Bronchial epithelial cell (primary cell): ENCODE measurements at regions not wholly inside any gene's neighbourhood (a gene's known extent, or its start where the extent isn't known, plus 50 kb on each side); places are given as distances from the start of the nearest gene placed in this dataset.

Source experiments
- DNase-seq: peaks from one replicate; pipeline ENCODE4 v3.0.0-alpha.2; 2010; ENCODE audit warnings: low read depth
- FAIRE-seq: peaks from 2 replicates; lab custom pipeline; 2011; peaks lifted over from hg19 to GRCh38; lab: Jason Lieb, UNC
- H3K27me3 ChIP-seq: 2 replicates; pipeline ENCODE4 v1.5.1; 2011; ENCODE audit warnings: low read length; ENCODE audit not compliant: control insufficient read depth, insufficient read depth
- H3K36me3 ChIP-seq: 2 replicates; pipeline ENCODE4 v1.5.1; 2011; ENCODE audit warnings: low read length; ENCODE audit not compliant: control insufficient read depth, insufficient read depth
- H3K4me3 ChIP-seq: 2 replicates; pipeline ENCODE4 v1.5.1; 2011; ENCODE audit warnings: mild to moderate bottlenecking, low read depth, low read length, control low read depth
- CTCF ChIP-seq: IDR thresholded peaks from 2 replicates; pipeline ENCODE4 v1.5.1; 2011; ENCODE audit warnings: mild to moderate bottlenecking, moderate library complexity, low read length, control low read depth, inconsistent platforms; ENCODE audit not compliant: insufficient read depth, severe bottlenecking

- Histone ChIP-seq H3K4me3 (no peak overlapping the region), H3K27me3 (no peaks in the 10 kb centered on the region), H3K36me3 (no peaks in the 10 kb centered on the region)
- TF ChIP-seq CTCF: no peak
- no peak for FAIRE-seq
- DNase-seq: peak; percentile 44
Observed at GRCh38 chr21:35779690-35780570, 280.4 kb downstream of the SETD4 start.

DNA sequence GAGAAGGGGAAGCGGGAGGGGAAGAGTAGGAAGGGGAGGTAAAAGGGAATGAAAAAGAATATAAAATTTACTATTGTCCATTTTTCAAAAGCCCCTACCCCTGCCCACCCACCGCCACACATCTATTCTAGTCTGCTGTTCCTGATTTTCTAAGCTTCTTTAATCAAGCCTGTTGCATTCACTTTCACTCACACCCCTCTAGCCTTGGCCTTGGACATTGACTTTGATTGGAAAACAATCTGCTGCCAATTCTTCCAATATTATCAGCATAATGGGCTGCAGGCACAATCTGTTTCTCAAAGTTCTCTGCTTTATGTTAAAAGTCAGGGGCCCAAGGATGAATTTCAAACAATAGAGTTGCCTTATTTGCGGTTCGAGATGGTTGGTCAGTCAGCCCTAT lies 281.2 kb downstream of the SETD4 start:
- DNase-seq (no peak), FAIRE-seq (no peak)
- no peak for TF ChIP-seq CTCF
- Histone ChIP-seq H3K27me3 (no peaks in the 10 kb centered on the region), H3K36me3 (no peaks in the 10 kb centered on the region), H3K4me3 (no peak overlapping the region)

DNA sequence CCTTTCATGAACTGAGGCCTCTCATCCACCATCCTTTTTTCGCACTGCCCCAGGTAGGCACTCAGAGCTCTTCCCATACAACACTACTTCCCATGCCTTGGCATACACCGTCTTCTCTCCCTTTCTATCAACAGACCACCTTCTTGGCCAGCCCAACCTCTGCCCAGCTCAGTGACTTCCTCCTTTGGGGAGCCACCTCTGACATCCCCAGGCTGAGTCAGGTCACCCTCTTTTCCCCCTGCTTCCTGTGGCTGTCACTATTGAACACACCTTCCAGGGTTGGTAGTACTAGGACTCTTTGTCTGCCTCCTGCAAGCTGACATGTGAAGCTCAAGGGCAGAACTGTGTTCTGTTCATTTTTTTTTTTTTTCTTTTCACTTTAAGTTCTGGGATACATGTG lies 283.2 kb downstream of the SETD4 start:
- no peak for TF ChIP-seq CTCF
- H3K4me3 ChIP-seq: no peak overlapping the region
- H3K27me3 ChIP-seq: no peaks in the 10 kb centered on the region
- H3K36me3 ChIP-seq: no peaks in the 10 kb centered on the region
- FAIRE-seq (no peak), DNase-seq (no peak)

GRCh38 chr21:35775778-35776544 lies 284.4 kb downstream of the SETD4 start:
- H3K27me3 ChIP-seq: no peaks in the 10 kb centered on the region
- H3K36me3 ChIP-seq: no peaks in the 10 kb centered on the region
- TF ChIP-seq CTCF: no peak
- peak; percentile 96 for DNase-seq
- no peak overlapping the region for H3K4me3 ChIP-seq
- peak; percentile 89 for FAIRE-seq

DNA sequence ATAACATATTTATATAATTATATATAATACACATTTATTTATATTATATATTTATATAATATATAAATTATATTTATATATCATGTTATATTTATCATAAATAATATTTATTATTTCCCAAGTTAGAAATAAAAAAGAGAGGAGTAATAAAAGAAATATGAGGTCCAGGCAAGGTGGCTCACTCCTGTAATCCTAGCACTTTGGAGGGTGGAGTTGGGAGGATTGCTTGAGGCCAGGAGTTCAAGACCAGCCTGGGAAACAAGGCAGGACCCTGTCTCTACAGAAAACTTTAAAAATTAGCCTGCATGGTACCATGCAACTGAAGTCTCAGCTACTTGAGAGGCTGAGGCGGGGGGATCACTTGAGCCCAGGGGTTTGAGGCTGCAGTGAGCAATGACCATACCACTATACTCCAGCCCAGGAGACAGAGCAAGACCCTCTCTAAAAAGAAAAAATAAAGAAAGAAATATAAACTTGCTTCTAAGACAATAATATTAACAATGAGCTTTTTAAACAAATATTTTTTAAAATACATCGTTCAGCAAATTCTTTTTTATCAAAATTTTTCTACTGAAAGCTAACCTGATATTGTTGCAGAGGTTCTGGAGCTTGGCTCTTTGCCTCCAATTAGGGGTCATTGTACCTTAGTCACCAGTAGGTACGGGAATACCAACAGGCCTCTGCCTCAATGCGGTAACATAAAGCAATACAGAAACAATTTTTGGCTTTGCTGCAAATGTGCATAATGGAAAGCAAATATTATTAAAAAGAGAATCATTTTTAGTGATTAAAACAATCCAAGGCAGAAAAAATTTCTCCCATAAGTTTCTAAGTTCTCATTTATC lies 290.0 kb downstream of the SETD4 start:
- FAIRE-seq (no peak), DNase-seq (no peak)
- Histone ChIP-seq H3K27me3 (no peaks in the 10 kb centered on the region), H3K4me3 (no peak overlapping the region), H3K36me3 (no peaks in the 10 kb centered on the region)
- no peak for TF ChIP-seq CTCF
